NB4 (cell line): ENCODE measurements at regions not wholly inside any gene's neighbourhood (a gene's known extent, or its start where the extent isn't known, plus 50 kb on each side); places are given as distances from the start of the nearest gene placed in this dataset.

Experiments
- DNase-seq: peaks from one replicate; pipeline ENCODE4 v3.0.0; 2010; ENCODE audit warnings: low read depth
- H3K4me3 ChIP-seq: one replicate; pipeline ENCODE4 v1.5.1; 2011; ENCODE audit warnings: mild to moderate bottlenecking, low read depth, low read length, moderate library complexity
- MYC ChIP-seq: IDR thresholded peaks from 2 replicates; pipeline ENCODE4 v1.6.1; 2011; ENCODE audit warnings: low read depth, low read length
- POLR2A ChIP-seq: IDR thresholded peaks from 2 replicates; pipeline ENCODE4 v1.6.1; 2011; ENCODE audit warnings: mild to moderate bottlenecking; ENCODE audit not compliant: insufficient read length; ENCODE audit errors: extremely low read depth
- TF ChIP-seq, protein P1 (sequence below): IDR thresholded peaks from one replicate; pipeline ENCODE4 v1.5.1; 2012; ENCODE audit warnings: low read depth, low read length
- TF ChIP-seq, protein P2 (sequence below): IDR thresholded peaks from 2 replicates; pipeline ENCODE4 v1.6.1; 2011; ENCODE audit warnings: low read depth, low read length

DNA sequence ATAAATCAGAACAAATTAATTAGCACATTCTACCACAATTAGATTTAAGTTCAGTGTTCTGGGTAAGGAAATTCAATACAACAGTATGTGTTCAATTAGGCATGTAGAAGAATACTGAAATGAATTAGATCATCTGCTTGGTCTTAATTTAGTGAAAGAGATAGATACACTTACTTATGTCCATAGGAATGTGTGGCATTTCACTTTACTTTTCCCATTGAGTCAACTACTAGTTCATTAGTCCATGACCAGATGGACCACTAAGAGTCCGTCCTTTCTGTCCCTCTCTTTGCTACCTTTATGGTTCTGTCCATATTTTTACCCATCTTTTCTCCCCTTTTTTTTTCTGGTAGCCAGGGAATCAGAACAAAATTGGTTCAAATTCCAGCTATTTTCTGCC is 276.9 kb downstream of the OSTF1 start:
- no peak overlapping the region for H3K4me3 ChIP-seq
- no peak for DNase-seq
- TF ChIP-seq, protein P1, sequence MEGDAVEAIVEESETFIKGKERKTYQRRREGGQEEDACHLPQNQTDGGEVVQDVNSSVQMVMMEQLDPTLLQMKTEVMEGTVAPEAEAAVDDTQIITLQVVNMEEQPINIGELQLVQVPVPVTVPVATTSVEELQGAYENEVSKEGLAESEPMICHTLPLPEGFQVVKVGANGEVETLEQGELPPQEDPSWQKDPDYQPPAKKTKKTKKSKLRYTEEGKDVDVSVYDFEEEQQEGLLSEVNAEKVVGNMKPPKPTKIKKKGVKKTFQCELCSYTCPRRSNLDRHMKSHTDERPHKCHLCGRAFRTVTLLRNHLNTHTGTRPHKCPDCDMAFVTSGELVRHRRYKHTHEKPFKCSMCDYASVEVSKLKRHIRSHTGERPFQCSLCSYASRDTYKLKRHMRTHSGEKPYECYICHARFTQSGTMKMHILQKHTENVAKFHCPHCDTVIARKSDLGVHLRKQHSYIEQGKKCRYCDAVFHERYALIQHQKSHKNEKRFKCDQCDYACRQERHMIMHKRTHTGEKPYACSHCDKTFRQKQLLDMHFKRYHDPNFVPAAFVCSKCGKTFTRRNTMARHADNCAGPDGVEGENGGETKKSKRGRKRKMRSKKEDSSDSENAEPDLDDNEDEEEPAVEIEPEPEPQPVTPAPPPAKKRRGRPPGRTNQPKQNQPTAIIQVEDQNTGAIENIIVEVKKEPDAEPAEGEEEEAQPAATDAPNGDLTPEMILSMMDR = no peak
- TF ChIP-seq, protein P2, sequence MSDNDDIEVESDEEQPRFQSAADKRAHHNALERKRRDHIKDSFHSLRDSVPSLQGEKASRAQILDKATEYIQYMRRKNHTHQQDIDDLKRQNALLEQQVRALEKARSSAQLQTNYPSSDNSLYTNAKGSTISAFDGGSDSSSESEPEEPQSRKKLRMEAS = no peak
- no peak for TF ChIP-seq POLR2A
- no peak for TF ChIP-seq MYC

DNA sequence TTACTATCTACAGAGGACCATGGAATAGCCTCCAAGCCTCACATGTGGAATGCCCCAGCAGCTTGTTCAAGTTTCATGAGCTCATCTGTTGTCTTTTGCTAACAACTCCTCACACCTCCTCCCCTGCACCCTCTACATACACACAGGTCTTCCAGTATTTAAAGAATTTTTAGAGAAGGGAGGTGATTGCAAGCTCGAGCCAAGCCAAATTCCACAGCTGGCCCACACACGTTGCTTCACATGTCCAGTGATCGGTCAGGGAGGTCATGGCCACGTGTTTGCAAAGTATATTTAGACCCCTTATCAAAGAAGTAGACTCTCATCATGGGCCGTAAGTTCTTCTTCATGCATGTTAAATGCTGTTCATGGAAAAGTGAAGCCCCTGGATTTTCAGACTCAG is 281.7 kb downstream of the OSTF1 start:
- no peak for TF ChIP-seq POLR2A
- TF ChIP-seq MYC = no peak
- TF ChIP-seq, protein P2 = no peak
- no peak for DNase-seq
- H3K4me3 ChIP-seq = no peak overlapping the region

DNA sequence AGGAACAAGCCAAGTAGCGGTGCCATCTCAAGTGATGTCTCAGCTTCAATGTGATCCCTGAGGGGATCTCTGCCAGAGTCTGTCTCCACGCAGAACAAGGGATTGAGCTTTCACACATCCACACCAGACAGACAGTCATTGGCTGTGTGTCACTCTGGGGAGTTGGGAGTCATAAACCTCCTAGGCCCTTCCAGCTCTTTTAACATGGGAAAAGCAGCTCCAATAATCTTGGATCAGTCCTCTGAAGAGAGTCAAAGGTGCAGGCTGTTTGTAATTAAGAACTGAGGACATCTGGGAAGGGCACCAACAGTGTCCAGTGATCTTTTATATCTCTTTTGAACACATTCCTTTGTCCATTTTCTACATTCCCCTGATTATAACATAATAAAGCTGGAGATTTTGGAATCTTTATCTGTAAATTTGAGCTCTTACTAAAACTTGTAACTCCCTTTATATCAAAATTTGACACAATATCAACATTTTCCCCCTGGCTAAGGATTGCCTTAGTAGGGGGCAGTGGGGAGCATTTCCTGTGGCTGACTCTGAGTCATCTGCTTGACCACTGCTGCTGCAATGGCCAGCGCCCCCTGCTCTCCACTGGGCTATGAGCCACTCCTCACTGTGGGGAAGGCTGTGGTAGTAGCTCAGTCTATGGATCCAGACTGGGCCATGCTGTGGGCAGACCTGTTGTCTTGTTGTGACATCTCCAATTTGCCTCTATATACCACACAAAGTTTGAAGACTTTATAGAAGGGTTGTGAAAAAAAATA is 284.4 kb downstream of the OSTF1 start:
- DNase-seq = no peak
- TF ChIP-seq POLR2A = no peak
- TF ChIP-seq, protein P2 = no peak
- no peak for TF ChIP-seq MYC
- TF ChIP-seq, protein P1 = no peak
- no peak overlapping the region for H3K4me3 ChIP-seq

DNA sequence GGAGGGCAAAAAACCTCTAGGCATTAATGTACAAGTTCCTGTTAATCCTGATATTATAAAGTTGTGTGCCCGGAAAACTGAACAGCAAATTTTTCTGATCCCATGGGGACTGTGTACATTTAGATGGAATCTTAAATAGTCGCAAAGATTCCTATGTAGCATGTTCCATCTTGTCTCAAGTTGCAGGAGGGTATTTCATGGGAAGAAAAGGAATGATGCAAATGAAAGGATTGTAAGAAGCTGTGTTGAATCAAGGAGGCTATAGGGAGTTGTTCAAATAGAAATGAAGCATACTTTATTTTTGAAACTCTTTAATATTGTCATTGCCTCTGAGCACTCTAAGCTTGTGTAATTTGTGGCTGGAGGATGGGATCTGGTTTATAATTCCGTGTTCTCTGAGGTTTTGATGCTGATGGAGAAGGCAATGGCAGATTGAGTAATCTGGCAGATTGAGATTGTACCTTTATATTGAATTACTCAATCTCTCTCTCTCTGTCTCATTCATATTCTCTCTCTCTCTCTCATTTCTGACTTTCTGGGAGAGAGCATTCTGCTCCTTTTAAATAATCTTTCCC is 288.5 kb downstream of the OSTF1 start:
- no peak for DNase-seq
- no peak overlapping the region for H3K4me3 ChIP-seq
- TF ChIP-seq MYC (no peak), POLR2A (no peak)
- TF ChIP-seq, protein P2 = no peak
- TF ChIP-seq, protein P1 = no peak

DNA sequence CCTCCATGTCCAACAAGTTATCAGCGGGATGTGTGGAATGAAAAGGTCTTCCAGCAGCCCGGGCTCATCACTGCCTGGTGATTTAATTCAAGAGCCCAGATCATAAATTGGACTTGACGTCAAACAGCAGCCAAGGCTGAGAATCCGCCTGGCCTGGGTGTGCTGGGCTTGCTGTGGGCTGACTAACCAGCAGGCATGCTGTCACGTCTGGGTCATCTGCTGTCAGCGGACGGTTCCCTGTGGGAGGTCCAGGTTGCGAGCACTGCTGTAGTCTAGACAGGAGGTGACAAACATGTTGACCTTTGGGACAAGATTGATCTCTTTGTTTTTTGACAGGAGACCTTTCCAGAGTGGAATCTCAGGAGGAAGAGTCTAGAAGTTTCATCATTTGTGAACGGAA is 289.7 kb downstream of the OSTF1 start:
- H3K4me3 ChIP-seq = no peak overlapping the region
- TF ChIP-seq, protein P2 = no peak
- TF ChIP-seq POLR2A (no peak), MYC (no peak)
- TF ChIP-seq, protein P1 = no peak
- no peak for DNase-seq

DNA sequence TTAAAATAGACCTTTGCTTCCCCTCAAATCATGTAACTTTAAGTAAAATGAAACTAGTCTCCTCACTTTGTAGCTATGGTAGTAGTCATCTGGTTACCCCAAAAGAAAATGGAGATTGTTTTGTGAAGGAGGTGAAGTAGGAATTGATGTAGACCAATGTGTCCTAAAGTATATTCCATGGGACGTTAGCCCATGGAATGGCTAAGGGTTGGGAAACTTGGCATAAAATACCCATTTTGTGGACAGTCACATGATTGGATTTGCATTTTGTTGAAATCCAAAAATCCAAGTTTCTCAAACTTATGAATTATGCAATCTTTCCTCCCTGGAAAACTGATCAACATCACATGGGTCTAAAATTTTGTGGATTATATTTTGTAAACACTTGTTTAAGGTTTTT is 290.6 kb downstream of the OSTF1 start:
- DNase-seq = no peak
- H3K4me3 ChIP-seq = no peak overlapping the region
- TF ChIP-seq, protein P1 = no peak
- TF ChIP-seq, protein P2 = no peak
- TF ChIP-seq MYC (no peak), POLR2A (no peak)
